GM21390 (cell line): ENCODE measurements at regions not wholly inside any gene's neighbourhood (a gene's known extent, or its start where the extent isn't known, plus 50 kb on each side); places are given as distances from the start of the nearest gene placed in this dataset.
"Not testable (repeated sequence)": the region's sequence is repeated elsewhere in the genome, so short reads cannot be mapped to it uniquely, and the experiment has no call there.

Experiments used
- ATAC-seq: cut with Tn5 transposase; IDR thresholded peaks from one replicate; pipeline ENCODE4 v1.9.1; 2021; ENCODE audit not compliant: unreplicated experiment

- ATAC-seq, result no peak
These were observed 114.0 kb downstream of the SLC38A4 start for GRCh38 chr12:46711756-46712155.

GRCh38 chr12:46710125-46710743 lies 115.6 kb downstream of the SLC38A4 start:
- no peak for ATAC-seq

- no peak for ATAC-seq
These were observed 123.0 kb downstream of the SLC38A4 start for GRCh38 chr12:46702581-46703344.

DNA sequence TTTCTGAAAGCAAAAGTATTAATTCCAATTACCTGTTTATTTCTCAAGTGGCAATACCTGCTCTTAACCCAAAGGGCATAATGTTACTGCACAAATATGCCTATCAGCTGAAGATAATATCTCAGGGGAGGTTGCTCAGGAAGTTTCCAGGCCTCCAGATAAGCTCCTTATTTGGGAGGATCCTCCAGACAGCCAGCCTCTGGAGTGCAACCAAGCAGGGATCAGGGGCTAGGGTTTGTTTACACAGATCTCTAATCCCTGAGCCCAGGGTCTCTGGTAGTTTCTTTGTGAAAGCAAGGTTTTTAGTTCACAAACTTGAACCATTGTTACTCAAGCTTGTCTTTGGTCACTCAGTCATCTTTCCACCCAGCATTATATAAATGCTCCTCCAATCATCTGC lies 124.4 kb downstream of the SLC38A4 start:
- no peak for ATAC-seq

- ATAC-seq, result no peak
These were observed 125.8 kb downstream of the SLC38A4 start for GRCh38 chr12:46699986-46700385.

DNA sequence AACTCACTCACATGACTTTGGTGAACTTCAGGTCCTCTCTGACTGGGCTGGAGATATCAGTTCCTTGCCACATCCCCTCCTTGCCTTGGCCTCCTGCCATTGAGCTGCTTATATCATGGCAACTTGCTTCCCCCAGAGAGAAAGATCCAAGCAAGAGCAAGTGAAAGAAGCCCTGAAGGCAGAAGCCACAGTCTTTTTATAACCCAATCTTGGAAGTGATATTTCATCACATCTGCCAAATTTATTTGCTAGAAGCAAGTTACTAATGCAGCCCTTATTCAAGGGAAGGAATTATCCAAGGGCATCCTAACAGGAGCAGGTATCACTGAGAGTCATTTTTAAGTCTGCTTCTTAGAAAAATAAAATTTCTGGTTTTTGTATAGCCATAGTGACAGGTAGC lies 127.8 kb downstream of the SLC38A4 start:
- ATAC-seq, result no peak

GRCh38 chr12:46693518-46693917 lies 132.3 kb downstream of the SLC38A4 start:
- no peak for ATAC-seq

DNA sequence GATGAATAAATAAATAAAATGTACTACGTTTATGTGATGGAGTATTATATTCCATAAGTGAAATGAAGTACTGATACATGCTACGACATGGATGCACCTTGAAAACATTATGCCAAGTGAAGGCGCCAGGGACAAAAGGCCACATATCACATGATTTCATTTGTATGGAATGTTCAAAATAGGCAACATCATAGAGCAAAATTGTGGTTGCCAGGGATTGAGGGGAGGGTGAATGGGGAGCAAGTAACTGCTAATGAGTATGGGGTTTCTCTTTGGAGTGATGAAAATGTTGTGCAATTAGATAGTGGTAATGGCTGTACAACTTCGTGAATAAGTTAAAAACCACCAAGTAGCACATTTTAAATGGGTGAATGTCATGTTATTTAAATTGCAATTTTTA lies 132.8 kb downstream of the SLC38A4 start:
- ATAC-seq, result no peak

DNA sequence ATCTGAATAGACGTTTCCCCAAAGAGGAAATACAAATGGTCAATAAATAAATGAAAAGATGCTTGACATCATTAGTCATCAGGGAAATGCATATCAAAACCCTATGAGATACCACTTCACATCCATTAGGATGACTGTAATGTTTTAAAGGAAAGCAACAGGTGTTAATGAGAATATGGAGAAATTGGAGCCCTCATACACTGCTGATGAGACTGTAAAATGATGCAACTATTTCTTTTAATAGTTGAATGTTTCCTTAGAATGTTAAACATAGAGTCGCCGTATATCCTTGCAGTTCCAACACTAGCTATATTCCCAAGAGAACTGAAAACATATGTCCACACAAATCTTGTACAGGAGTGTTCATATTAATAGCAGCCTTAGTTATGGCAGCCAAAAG lies 133.2 kb downstream of the SLC38A4 start:
- ATAC-seq, result no peak

DNA sequence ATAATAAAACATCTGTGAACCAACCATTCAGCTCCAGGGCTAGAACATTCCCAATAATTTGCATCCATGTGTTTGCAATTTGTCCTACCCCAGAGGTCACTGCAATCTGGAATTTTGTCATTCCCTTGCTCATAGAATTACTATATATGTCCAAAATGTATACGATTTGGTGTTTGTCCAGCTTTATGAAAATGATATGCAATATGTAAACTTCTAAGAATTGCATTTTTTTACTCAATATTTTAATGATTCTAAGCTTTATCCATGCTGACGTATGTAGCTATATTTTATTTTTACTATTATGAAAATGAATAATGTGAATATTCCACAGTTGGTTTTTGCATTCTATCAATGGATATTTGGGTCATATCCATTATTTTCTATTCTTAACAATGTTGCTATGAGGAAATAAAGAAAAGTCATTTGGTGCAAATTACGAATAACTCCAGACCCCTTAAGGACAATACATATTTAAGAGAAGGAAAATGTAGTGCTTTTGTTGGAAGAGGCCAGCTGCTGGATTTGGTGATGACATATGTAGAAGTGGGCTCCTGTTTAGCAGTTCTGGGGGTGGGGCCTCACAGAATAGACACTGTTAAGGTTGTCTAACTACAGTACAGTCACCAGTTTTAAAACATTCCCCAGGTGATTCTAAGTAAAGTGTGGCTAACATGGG lies 139.4 kb downstream of the SLC38A4 start:
- ATAC-seq, result no peak

DNA sequence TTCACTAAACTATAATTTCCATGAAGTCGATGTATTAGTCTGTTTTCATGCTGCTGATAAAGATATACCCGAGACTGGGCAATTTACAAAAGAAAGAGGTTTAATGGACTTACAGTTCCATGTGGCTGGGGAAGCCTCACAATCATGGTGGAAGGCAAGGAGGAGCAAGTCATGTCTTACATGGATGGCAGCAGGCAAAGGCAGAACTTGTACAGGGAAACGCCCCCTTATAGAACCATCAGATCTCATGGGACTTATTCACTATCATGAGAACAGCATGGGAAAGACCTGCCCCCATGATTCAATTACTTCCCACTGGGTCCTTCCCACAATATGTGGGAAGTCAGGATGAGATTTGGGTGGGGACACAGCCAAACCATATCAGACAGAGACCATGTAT lies 141.6 kb downstream of the SLC38A4 start:
- not testable (repeated sequence) for ATAC-seq

DNA sequence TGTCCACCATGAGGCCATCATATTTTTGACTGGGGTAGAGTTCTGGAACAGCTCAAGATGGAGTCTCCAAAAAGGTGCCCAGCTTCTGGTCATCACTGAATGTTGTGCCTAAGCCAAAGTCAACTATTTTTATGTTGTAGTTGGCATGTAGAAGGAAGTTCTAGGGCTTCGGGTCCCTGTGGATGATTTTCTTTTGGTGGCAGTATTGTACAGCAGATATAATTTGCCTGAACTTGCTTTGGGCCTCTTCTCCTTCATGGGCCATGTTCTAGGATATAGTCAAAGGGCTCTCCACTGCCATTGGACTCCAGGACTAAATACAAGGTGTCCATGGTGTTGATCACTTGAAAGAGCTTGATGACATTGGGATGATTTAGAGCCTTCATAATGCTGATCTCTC lies 143.6 kb downstream of the SLC38A4 start:
- no peak for ATAC-seq

DNA sequence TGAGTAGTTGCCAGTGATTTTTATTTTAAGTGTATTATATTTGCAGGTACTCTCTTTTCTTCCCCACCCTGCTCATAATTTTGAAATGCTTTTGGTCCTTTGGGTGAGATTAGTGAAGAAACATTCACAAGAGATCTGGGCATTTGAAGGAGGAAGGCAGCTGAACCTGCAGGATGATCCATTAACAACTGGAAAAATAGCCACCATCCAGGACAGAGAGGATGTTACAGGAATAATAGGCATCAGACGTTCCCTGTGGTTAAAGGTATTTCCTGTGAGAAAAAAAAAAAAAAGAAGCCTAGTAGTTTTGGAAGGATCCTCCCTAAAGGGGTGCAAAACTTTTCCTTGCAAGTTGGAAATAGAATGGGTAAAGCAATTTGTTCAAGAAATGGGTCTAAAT lies 145.3 kb downstream of the SLC38A4 start:
- no peak for ATAC-seq

- ATAC-seq, result no peak
These were observed 146.0 kb downstream of the SLC38A4 start for GRCh38 chr12:46679754-46680153.

DNA sequence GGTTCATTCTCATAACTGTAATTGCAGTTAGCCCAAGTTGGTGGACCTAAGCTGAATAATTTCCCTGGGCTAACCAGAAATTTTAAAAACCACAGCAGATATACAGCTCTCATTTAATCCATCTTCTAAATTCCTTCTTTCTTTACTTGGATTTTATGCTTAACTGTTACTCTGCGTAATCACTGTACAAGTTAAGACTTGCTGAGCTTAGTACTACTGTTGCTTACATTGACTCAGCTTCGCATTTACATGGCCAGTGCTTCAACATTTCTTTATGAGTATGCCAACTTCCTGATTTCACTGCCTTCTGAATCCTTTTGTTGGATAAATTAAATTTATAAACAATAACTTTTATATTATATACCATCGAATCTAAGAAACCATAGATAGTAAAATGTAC lies 147.4 kb downstream of the SLC38A4 start:
- no peak for ATAC-seq

DNA sequence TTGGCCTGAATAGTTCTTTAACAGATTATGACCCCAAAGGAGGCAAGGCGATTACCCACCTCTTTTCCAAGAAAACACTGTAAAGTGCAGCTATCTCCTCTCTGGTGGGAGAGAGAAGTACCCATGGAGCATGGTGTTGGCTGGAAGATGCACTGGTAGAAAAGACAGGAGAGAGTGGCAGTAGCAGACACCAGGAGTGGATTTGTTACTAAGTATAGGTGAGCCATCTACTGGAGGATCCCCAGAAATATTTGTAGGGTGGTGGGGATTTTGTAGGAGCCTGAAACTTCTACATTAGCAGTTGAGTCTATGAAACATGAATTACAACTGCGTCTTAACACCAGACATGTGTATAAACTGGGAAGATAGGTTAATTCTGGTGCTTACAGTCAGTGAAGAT lies 148.0 kb downstream of the SLC38A4 start:
- no peak for ATAC-seq

- no peak for ATAC-seq
These were observed 148.8 kb downstream of the SLC38A4 start for GRCh38 chr12:46676797-46677520.

GRCh38 chr12:46676396-46676795 lies 149.4 kb downstream of the SLC38A4 start:
- no peak for ATAC-seq

GRCh38 chr12:46675736-46676135 lies 150.1 kb downstream of the SLC38A4 start:
- ATAC-seq, result no peak

DNA sequence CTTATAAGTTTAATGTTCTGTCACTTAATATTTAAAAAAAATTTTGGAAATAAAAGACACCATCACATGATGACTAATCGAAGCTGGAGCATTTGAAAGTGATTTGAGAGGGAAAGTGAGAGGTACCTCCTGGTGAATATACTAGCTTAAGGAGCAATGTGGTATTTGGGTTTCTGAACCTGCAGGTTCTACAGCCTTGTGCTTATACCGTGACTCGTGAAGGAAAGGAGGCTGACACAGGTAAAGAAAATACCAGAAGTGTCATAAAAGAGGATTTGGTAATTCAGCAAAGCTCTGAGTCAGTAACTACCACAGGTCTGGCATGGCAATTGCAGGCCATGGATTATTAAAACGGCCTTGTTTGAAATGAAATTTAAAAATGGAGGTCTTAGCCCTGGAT lies 151.0 kb downstream of the SLC38A4 start:
- ATAC-seq, result no peak

GRCh38 chr12:46674129-46674528 lies 151.7 kb downstream of the SLC38A4 start:
- no peak for ATAC-seq

GRCh38 chr12:46671102-46671501 lies 154.7 kb downstream of the SLC38A4 start:
- no peak for ATAC-seq
